ENCODE measurements at regions not wholly inside any gene's neighbourhood (a gene's known extent, or its start where the extent isn't known, plus 50 kb on each side); places are given as distances from the start of the nearest gene placed in this dataset.
A peak's percentile ranks its signal among the peaks of the same experiment; 100 is the strongest.

DNA sequence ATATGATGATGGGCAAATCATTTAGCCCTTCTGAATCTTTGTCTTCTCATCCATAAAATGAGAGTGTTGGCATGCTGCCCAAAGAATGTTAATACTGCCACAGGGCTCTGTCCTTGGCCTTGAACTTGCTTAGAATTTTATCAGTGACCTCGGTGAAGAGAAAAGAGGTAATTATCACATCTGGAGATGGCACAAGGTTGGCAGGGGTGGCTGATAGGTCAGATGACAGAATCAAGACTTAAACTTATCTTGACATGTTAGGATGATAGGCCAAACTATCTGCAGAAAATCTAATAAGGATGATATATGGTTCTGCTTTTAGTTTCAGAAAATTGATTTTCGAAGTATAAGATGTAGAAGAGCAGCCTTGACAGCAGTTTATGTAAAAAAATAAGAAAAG, 599.1 kb upstream of the CLINT1 start:
- Histone ChIP-seq H3K27ac (replicated peaks) (no peak overlapping the region), H3K4me3 (replicated peaks; ENCODE audit: insufficient read depth, low read length) (no peak overlapping the region), H3K27me3 (ENCODE audit: insufficient read depth, poor library complexity, severe bottlenecking) (no peaks in the 10 kb centered on the region)
- TF ChIP-seq POLR2AphosphoS5 (IDR thresholded peaks at IDR 0.05; ENCODE audit: low read depth) (no peak), GABPA (IDR thresholded peaks at IDR 0.05; ENCODE audit: low read depth) (no peak), SPI1 (IDR thresholded peaks at IDR 0.05; ENCODE audit: borderline replicate concordance, low read depth) (no peak), REST (IDR thresholded peaks at IDR 0.05; ENCODE audit: insufficient replicate concordance, low read depth) (no peak)
- TF ChIP-seq, protein P1, sequence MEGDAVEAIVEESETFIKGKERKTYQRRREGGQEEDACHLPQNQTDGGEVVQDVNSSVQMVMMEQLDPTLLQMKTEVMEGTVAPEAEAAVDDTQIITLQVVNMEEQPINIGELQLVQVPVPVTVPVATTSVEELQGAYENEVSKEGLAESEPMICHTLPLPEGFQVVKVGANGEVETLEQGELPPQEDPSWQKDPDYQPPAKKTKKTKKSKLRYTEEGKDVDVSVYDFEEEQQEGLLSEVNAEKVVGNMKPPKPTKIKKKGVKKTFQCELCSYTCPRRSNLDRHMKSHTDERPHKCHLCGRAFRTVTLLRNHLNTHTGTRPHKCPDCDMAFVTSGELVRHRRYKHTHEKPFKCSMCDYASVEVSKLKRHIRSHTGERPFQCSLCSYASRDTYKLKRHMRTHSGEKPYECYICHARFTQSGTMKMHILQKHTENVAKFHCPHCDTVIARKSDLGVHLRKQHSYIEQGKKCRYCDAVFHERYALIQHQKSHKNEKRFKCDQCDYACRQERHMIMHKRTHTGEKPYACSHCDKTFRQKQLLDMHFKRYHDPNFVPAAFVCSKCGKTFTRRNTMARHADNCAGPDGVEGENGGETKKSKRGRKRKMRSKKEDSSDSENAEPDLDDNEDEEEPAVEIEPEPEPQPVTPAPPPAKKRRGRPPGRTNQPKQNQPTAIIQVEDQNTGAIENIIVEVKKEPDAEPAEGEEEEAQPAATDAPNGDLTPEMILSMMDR (IDR thresholded peaks at IDR 0.05; ENCODE audit: insufficient read depth, low read length): no peak
- no peak for DNase-seq (ENCODE audit: low read depth in 1 of 2, low spot score in 1 of 2)

DNA sequence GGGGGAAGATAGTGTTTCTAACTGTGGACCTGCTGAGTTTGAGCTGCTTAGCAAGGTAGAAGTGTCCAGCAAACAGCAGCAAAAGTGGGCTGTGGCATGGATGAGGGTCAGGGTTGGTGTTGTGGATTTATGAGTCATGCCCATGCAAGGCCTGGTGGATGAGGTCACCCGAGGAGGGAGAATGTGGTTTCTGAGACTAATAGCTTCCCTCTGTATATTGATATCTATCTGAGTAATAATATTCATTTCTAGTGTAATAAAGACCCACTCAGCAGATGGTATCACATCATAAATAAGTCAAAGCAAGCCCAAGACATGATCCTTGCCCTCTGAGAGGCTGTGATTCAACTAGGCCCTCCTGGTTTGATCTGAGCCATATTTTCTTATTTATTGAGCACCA, 597.8 kb upstream of the CLINT1 start:
- Histone ChIP-seq H3K27me3 (ENCODE audit: insufficient read depth, poor library complexity, severe bottlenecking) (no peaks in the 10 kb centered on the region), H3K4me3 (replicated peaks; ENCODE audit: insufficient read depth, low read length) (no peak overlapping the region), H3K27ac (replicated peaks) (no peak overlapping the region)
- DNase-seq (ENCODE audit: low read depth in 1 of 2, low spot score in 1 of 2): peak in 1 of 2 experiments; percentile 28
- no peak for TF ChIP-seq GABPA (IDR thresholded peaks at IDR 0.05; ENCODE audit: low read depth)
- TF ChIP-seq, protein P1 (IDR thresholded peaks at IDR 0.05; ENCODE audit: insufficient read depth, low read length): no peak
- TF ChIP-seq POLR2AphosphoS5 (IDR thresholded peaks at IDR 0.05; ENCODE audit: low read depth): no peak
- TF ChIP-seq SPI1 (IDR thresholded peaks at IDR 0.05; ENCODE audit: borderline replicate concordance, low read depth): no peak
- TF ChIP-seq REST (IDR thresholded peaks at IDR 0.05; ENCODE audit: insufficient replicate concordance, low read depth): no peak

- DNase-seq (ENCODE audit: low read depth in 1 of 2, low spot score in 1 of 2): no peak
- TF ChIP-seq SPI1 (IDR thresholded peaks at IDR 0.05; ENCODE audit: borderline replicate concordance, low read depth): no peak
- TF ChIP-seq REST (IDR thresholded peaks at IDR 0.05; ENCODE audit: insufficient replicate concordance, low read depth): no peak
- no peak for TF ChIP-seq GABPA (IDR thresholded peaks at IDR 0.05; ENCODE audit: low read depth)
- TF ChIP-seq POLR2AphosphoS5 (IDR thresholded peaks at IDR 0.05; ENCODE audit: low read depth): no peak
- TF ChIP-seq, protein P1 (IDR thresholded peaks at IDR 0.05; ENCODE audit: insufficient read depth, low read length): no peak
- Histone ChIP-seq H3K4me3 (replicated peaks; ENCODE audit: insufficient read depth, low read length) (no peak overlapping the region), H3K27ac (replicated peaks) (no peak overlapping the region), H3K27me3 (ENCODE audit: insufficient read depth, poor library complexity, severe bottlenecking) (no peaks in the 10 kb centered on the region)
These were observed 597.3 kb upstream of the CLINT1 start for GRCh38 chr5:158456241-158456640.

All from HL-60 (cell line).